IgD-negative memory B cell (primary cell): ENCODE measurements at regions not wholly inside any gene's neighbourhood (a gene's known extent, or its start where the extent isn't known, plus 50 kb on each side); places are given as distances from the start of the nearest gene placed in this dataset.

Experiments used
- H3K27ac Mint-ChIP-seq, 3 donors: one replicate each; pipeline ENCODE4 v1.8.0; 2020 to 2022; ENCODE audit warnings: mild to moderate bottlenecking in 3 of 3, mixed read lengths in 3 of 3, moderate library complexity in 1 of 3
- H3K27me3 Mint-ChIP-seq: one replicate; pipeline ENCODE4 v1.8.0; 2021; ENCODE audit warnings: mixed read lengths
- H3K36me3 Mint-ChIP-seq: one replicate; pipeline ENCODE4 v1.8.0; 2020; ENCODE audit warnings: mild to moderate bottlenecking, mixed read lengths
- H3K4me1 Mint-ChIP-seq, 3 donors: one replicate each; pipeline ENCODE4 v1.8.0; 2020 to 2022; ENCODE audit warnings: mixed read lengths in 3 of 3, mild to moderate bottlenecking in 1 of 3
- H3K4me3 Mint-ChIP-seq, 4 donors: one replicate each; pipeline ENCODE4 v1.8.0; 2020 to 2022; ENCODE audit warnings: mild to moderate bottlenecking in 4 of 4, mixed read lengths in 4 of 4, moderate library complexity in 3 of 4
- H3K9me3 Mint-ChIP-seq, 3 donors: one replicate each; pipeline ENCODE4 v1.8.0; 2020 to 2021; ENCODE audit warnings: mixed read lengths in 3 of 3, mild to moderate bottlenecking in 1 of 3

DNA sequence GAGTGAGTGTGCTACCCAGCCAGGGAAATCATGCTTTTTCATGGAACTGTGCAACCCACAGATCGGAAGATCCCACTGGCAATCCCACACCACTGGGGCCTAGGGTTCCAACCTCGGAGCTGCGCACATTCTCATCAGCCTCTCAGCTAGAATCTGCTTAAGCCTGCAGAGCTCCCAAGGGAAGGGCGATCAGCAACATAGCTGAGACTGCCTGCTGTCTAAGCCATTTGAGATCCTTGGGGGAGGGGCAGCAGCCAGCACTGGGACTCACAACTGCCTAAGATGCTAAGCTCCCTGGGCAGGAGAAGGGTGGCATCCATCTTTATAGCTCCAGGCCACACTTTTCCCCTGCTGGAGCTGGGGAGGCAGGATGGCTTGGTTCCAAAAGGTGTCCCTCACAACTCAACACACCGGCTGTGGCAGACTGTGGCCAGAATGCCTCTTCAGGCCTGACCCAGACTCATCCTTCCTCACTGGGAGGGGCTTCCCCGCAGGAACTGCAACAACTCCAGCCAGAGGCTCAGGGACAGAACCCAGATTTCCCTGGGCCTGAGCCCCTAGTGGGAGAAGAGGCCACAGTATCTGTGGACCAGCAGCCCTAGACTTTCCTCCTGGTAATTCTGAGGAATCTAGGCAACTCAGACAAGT is 1133.3 kb upstream of the PIK3C3 start:
- Mint-ChIP-seq H3K27me3 (no peaks in the 10 kb centered on the region), H3K9me3 (peaks cover 5 to 18% (median 7%) of the 10 kb centered on the region in 3 donors), H3K27ac (no peak overlapping the region), H3K36me3 (peaks cover 4% of the 10 kb centered on the region), H3K4me1 (no peaks in the 10 kb centered on the region), H3K4me3 (no peak overlapping the region)

DNA sequence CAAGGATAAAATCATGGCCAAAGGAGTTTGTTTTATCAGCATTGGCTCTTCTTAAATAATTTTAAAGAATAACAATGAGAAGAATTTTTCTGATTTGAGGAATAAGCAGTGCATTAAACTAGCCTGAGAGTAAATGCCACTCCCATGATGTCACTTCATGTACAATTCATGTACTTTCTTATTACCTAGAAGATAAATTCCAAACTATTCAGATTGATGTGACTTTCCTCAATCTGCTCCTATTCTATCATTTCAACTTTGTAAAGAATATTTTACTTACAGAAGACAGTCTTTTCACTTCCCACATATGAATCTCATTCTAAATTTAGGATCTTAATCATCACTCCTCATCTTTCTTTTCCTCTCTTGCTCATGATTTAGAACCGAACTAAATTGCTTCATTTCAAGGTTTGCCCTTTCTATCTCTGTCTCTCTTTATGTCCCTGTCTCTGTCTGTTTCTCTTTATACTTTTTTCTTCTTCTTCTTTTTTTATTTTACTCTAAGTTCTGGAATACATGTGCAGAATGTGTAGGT is 1142.0 kb upstream of the PIK3C3 start:
- Mint-ChIP-seq H3K27ac (no peak overlapping the region), H3K9me3 (peaks cover 0 to 10% (median 2%) of the 10 kb centered on the region in 3 donors), H3K4me3 (no peak overlapping the region), H3K4me1 (no peaks in the 10 kb centered on the region), H3K27me3 (no peaks in the 10 kb centered on the region), H3K36me3 (no peaks in the 10 kb centered on the region)

DNA sequence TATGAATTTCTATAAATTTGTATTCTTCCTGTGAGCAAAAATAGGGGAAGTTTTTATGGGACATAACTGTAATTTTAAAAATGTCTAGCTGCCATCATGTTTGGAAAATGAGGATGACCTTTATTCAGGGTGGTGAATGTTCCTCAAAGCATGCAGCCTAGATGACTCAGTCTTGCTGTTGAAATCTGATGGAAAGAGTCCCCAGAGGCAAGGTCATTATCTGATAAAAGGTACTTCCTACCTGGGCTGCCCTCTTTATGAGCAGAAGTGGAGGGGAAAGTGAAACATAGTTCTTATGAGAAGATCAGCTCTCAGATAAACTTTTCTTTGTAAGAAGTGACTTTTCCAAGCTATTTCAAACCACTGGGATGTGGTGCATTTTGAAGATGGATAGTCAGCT is 1144.7 kb upstream of the PIK3C3 start:
- peaks cover 0 to 10% (median 2%) of the 10 kb centered on the region in 3 donors for H3K9me3 Mint-ChIP-seq
- H3K27me3 Mint-ChIP-seq, result no peaks in the 10 kb centered on the region
- H3K4me1 Mint-ChIP-seq, result no peaks in the 10 kb centered on the region

DNA sequence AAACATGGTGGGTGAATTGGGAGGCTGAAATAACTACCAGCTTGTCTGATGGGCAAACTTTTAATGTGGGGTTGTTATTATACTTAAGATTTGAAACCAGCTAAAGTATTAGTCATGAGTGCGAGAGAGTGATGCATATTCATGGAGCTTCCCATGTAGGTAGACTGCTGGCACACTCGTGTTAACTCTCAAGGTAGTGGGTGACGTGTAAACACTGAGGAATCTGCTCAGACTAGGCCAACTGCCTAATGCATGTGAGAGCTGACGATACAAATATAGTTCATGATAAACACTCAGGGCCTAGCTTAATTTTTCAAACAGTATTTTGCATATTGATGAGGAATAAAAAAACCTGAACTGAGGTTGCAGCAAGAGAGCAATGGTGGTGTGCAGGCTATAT is 1165.7 kb upstream of the PIK3C3 start:
- H3K36me3 Mint-ChIP-seq, result no peaks in the 10 kb centered on the region
- H3K27ac Mint-ChIP-seq, result no peak overlapping the region
- no peaks in the 10 kb centered on the region for H3K4me1 Mint-ChIP-seq

More for the DNA sequence above, 1144.7 kb upstream of the PIK3C3 start:
- Mint-ChIP-seq H3K4me3 (no peak overlapping the region), H3K27ac (no peak overlapping the region), H3K36me3 (no peaks in the 10 kb centered on the region)

DNA sequence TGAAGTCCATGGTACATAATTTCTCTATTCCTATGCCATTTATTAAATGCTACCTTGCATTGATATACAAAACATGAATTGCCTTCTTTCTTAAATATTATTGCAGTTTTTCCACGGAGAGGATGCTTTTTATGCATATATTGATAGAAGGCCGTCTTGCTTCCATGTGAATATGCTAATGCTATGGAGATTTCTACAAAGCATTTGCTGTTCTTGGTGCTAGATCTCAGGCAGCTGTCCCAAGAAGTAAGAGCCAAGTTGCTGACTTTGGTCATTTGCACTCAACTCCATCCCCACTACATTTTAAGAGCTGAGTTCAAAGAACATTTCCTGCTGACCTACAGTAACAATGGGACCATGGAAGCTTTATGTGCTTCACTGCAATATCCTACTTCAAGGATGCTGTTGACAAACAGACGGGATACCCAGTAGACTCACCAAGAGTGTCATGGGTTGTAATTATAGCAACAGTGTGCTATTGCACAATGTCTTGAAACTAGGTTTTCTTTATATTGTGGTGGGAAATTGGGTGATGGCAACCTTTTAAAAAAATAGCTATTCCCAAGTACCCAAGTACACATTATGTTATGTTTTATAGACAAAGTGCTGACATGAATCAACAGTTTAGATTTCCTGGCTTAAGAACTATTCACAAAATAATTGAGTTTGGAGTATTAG is 1172.4 kb upstream of the PIK3C3 start:
- Mint-ChIP-seq H3K4me3 (no peak overlapping the region), H3K36me3 (no peaks in the 10 kb centered on the region)

More for the DNA sequence above, 1165.7 kb upstream of the PIK3C3 start:
- no peak overlapping the region for H3K4me3 Mint-ChIP-seq
- no peaks in the 10 kb centered on the region for H3K27me3 Mint-ChIP-seq
- peaks cover 0 to 2% (median 1%) of the 10 kb centered on the region in 3 donors for H3K9me3 Mint-ChIP-seq

DNA sequence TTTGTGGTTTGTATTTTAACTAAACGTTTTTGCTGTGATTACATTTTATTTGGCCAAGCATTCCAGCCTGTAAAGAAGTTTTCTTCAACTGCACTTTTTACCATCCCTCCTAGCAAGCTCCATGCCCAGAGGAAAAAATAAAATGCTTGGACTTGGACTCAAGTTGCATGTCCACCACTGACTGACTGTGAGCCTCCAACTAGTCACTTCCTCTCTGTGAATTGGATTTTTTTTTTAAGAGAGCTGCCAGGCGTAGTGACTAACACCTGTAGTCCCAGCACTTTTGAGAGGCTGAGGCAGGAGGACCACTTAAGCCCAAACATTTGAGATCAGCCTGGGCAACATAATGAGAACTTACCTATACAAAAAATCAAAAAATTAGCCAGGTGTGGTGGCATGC is 1185.2 kb upstream of the PIK3C3 start:
- no peaks in the 10 kb centered on the region for H3K4me1 Mint-ChIP-seq

More for the DNA sequence above, 1172.4 kb upstream of the PIK3C3 start:
- no peaks in the 10 kb centered on the region for H3K27me3 Mint-ChIP-seq
- no peak overlapping the region for H3K27ac Mint-ChIP-seq
- H3K9me3 Mint-ChIP-seq, result peaks cover 4 to 19% (median 5%) of the 10 kb centered on the region in 3 donors
- H3K4me1 Mint-ChIP-seq, result no peaks in the 10 kb centered on the region

DNA sequence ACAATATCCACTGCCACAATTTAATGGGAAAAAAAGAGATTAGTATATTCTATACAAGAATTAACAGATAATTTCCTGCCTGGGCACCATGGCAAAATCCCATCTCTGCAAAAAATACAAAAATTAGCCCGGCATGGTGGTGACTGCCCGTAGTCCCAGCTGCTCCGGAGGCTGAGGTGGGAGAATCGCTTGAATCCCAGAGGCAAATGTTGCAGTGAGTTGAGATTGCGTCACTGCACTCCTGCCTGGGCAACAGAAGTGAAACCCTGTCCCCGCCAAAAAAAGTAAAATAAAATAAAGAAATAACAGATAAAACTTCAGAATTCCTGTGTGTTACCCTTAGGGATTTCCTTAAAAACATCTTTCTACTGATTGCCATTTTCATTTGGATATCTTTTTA is 1194.8 kb upstream of the PIK3C3 start:
- Mint-ChIP-seq H3K27me3 (no peaks in the 10 kb centered on the region), H3K36me3 (peaks cover 2% of the 10 kb centered on the region), H3K4me3 (no peak overlapping the region)

More for the DNA sequence above, 1185.2 kb upstream of the PIK3C3 start:
- Mint-ChIP-seq H3K9me3 (peaks cover 0 to 3% (median 0%) of the 10 kb centered on the region in 3 donors), H3K4me3 (no peak overlapping the region), H3K36me3 (no peaks in the 10 kb centered on the region), H3K27ac (no peak overlapping the region), H3K27me3 (no peaks in the 10 kb centered on the region)

DNA sequence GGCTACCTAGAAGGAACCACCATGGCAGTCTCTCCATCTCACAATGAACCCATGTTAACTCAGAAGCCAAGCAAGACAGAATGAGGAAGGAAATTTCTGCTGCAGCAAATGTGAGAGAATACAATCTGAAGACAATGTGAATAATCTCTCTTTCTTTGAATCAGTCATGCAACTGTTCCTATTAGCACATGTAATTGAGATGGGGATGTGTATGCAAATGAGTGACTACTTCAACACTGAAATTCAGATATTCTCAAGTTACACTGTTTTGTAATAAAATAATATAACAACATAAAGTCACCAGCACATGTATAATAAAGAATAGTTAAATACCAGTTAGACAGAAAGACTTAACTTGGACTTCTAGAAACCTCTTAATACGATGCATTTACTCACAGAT is 1200.6 kb upstream of the PIK3C3 start:
- Mint-ChIP-seq H3K27me3 (no peaks in the 10 kb centered on the region), H3K27ac (no peak overlapping the region), H3K4me1 (peaks cover 0 to 3% (median 0%) of the 10 kb centered on the region in 3 donors), H3K4me3 (no peak overlapping the region), H3K9me3 (peaks cover 0 to 4% (median 1%) of the 10 kb centered on the region in 3 donors), H3K36me3 (no peaks in the 10 kb centered on the region)

More for the DNA sequence above, 1194.8 kb upstream of the PIK3C3 start:
- peaks cover 0 to 8% (median 5%) of the 10 kb centered on the region in 3 donors for H3K9me3 Mint-ChIP-seq
- H3K27ac Mint-ChIP-seq, result no peak overlapping the region
- H3K4me1 Mint-ChIP-seq, result no peaks in the 10 kb centered on the region

DNA sequence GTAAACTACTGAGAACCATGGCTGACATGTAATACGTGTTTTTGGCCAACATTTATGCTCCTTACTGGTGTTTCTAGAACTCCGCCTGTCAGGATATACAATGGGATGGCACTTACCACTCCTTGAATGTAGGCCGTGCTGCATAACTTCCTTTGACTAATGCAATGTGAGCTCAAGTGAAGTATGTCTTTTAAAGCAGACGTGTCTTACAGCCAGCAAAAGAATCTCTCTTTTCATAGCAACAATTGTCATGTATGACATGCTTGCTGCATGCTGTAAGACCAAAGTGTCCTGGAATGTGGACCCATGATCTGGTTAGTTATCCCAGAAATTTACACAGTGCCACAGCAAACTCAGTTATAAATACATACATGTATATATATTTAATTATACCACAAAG is 1202.7 kb upstream of the PIK3C3 start:
- H3K4me3 Mint-ChIP-seq, result no peak overlapping the region
- H3K9me3 Mint-ChIP-seq, result peaks cover 0 to 4% (median 2%) of the 10 kb centered on the region in 3 donors
- no peaks in the 10 kb centered on the region for H3K36me3 Mint-ChIP-seq
- H3K4me1 Mint-ChIP-seq, result peaks cover 0 to 3% (median 0%) of the 10 kb centered on the region in 3 donors
- H3K27me3 Mint-ChIP-seq, result no peaks in the 10 kb centered on the region
- H3K27ac Mint-ChIP-seq, result no peak overlapping the region

DNA sequence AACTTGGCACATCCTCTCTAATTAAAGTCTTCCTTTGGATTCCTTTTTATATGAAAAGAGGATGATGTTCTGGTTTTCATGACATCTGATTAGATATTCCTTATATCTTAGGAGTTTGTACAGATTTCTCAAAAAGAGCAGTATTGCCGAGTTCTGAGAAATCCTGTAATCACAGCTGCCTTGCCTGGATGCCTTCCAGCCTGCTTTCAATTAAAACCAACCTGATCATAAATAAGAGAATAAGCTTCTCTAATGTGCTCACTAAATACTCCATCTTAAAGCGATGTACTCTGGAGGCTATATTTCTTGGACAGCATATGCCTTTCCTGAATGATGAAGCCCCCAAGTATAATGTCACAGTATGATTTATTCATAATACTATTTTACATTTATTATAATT is 1203.8 kb upstream of the PIK3C3 start:
- Mint-ChIP-seq H3K27ac (no peak overlapping the region), H3K27me3 (no peaks in the 10 kb centered on the region), H3K4me1 (peaks cover 0 to 3% (median 0%) of the 10 kb centered on the region in 3 donors), H3K36me3 (no peaks in the 10 kb centered on the region), H3K9me3 (peaks cover 0 to 4% (median 2%) of the 10 kb centered on the region in 3 donors), H3K4me3 (no peak overlapping the region)

DNA sequence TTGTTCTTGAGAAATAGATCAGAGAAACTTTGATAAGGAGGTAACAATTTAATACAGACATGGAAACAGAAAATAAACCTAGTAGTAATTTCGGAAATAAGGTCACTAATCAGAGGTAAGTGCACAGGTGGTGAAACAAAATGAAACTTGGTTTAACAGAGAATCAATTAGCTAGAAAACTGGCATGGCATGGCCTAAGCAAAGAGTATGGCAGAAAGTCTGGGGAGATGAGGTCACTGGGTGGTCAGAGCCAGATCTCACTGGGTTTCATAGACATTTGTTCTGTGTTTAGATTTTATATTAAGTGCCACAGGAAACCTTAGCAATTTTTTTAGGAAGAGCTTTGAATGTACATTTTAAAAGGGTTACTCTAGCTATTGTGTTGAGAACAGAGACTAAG is 1216.0 kb upstream of the PIK3C3 start:
- H3K4me1 Mint-ChIP-seq, result no peaks in the 10 kb centered on the region
- no peaks in the 10 kb centered on the region for H3K27me3 Mint-ChIP-seq
- no peak overlapping the region for H3K27ac Mint-ChIP-seq
- H3K36me3 Mint-ChIP-seq, result no peaks in the 10 kb centered on the region
- peaks cover 3 to 17% (median 4%) of the 10 kb centered on the region in 3 donors for H3K9me3 Mint-ChIP-seq
- no peak overlapping the region for H3K4me3 Mint-ChIP-seq

DNA sequence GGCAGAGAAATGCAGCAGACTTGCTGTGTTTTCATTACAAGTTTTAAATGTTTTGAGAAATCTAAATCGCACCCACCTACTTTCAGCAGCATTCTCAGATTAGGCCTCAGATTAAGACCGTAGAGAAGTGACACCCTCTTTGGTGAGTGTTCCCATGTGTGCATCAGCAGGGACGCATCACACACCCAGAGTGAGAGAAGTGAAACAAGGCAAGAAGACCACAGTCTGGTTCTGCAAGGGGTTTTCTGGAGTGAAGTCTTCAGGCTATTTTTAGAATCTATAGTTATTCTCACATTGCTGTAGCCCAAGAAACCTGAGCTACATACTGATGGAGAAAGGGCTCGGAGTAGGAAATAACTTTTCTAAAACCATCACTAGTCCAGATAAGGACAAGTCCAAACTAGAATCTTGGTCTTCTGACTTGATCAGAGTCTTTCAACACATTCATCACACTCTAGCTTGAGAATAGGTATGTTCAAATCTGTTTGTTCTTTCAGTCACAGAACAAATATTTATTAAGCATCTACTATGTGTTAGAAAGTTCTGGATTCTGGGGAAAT is 1216.6 kb upstream of the PIK3C3 start:
- Mint-ChIP-seq H3K27ac (no peak overlapping the region), H3K9me3 (peaks cover 3 to 17% (median 4%) of the 10 kb centered on the region in 3 donors), H3K36me3 (no peaks in the 10 kb centered on the region), H3K4me3 (no peak overlapping the region), H3K4me1 (no peaks in the 10 kb centered on the region), H3K27me3 (no peaks in the 10 kb centered on the region)

DNA sequence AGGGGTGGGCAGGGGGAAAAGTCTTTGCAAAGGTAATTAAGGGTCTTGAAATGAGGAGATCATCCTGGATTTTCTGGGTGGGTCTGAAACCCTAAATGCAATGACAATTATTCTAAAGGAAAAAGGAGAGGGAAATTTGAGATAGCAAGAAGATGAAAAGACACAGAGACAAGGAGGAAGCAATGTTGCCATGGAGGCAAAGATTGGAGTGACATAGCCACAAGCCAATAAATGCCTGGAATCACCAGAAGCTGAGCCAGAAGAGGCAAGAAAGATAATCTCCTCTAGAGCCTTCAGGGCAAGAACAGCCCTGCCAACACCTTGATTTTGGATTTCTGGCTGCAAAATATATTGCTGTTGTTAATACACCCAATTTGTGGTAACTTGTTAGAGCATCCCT is 1246.3 kb upstream of the PIK3C3 start:
- H3K4me1 Mint-ChIP-seq, result no peaks in the 10 kb centered on the region
- H3K27ac Mint-ChIP-seq, result no peak overlapping the region
- H3K9me3 Mint-ChIP-seq, result peaks cover 0 to 18% (median 7%) of the 10 kb centered on the region in 3 donors
- H3K36me3 Mint-ChIP-seq, result no peaks in the 10 kb centered on the region
- H3K4me3 Mint-ChIP-seq, result no peak overlapping the region
- no peaks in the 10 kb centered on the region for H3K27me3 Mint-ChIP-seq

DNA sequence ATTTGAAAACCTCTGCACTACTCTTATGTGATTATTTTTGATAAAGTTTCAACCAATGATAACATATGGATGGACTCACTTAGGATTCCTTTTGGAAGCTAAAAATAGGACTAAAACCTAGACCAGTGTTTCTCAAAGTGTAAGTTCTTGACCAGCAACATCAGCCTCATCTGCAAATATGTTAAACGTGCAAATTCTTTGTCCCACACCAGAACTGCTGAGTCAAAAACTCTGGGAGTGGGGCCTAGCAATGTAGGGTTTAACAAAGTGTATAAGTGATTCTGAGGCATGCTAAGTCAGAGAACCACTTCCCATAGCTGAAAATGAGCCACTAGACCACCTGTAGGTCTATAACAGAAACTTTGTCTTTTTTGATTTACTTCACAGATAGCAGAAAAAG is 1247.2 kb upstream of the PIK3C3 start:
- Mint-ChIP-seq H3K27me3 (no peaks in the 10 kb centered on the region), H3K9me3 (peaks cover 2 to 15% (median 7%) of the 10 kb centered on the region in 3 donors), H3K36me3 (no peaks in the 10 kb centered on the region), H3K4me3 (no peak overlapping the region), H3K27ac (no peak overlapping the region), H3K4me1 (no peaks in the 10 kb centered on the region)

DNA sequence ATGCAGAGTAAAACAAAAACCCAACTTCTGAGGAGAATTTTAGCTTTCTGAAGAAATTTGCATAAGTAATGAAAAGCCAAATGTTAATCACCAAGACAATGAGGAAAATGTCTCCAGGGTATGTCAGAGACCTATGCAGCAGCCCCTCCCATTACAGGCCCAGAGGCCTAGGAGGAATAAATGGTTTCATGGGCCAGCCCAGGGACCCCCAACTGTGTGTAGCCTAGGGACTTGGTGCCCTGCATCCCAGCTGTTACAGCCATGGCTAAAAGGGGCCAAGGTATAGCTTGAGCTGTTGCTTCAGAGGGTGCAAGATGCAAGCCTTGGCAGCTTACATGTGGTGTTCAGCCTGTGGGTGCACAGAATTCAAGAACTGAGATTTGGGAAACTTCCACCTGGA is 1256.9 kb upstream of the PIK3C3 start:
- H3K4me1 Mint-ChIP-seq, result no peaks in the 10 kb centered on the region
- H3K27ac Mint-ChIP-seq, result no peak overlapping the region
- H3K36me3 Mint-ChIP-seq, result no peaks in the 10 kb centered on the region
- no peaks in the 10 kb centered on the region for H3K27me3 Mint-ChIP-seq
- H3K9me3 Mint-ChIP-seq, result peaks cover 5 to 8% (median 6%) of the 10 kb centered on the region in 3 donors
- H3K4me3 Mint-ChIP-seq, result no peak overlapping the region
